ENCODE measurements at regions not wholly inside any gene's neighbourhood (a gene's known extent, or its start where the extent isn't known, plus 50 kb on each side); places are given as distances from the start of the nearest gene placed in this dataset.
A peak's percentile ranks its signal among the peaks of the same experiment; 100 is the strongest.

- TF ChIP-seq POLR2A (IDR thresholded peaks at IDR 0.05) = no peak
- no peak for TF ChIP-seq POLR2AphosphoS5 (IDR thresholded peaks at IDR 0.05)
- no peak for TF ChIP-seq EP300 (IDR thresholded peaks at IDR 0.05)
- no peak for TF ChIP-seq CTCF (IDR thresholded peaks at IDR 0.05)
These were observed 212.8 kb downstream of the PTEN start for GRCh38 chr10:88076027-88076880.

GRCh38 chr10:88077977-88078376 is 214.6 kb downstream of the PTEN start:
- H3K4me1 ChIP-seq = peaks cover 5 to 17% (median 8%) of the 10 kb centered on the region in 4 donors
- H3K27ac ChIP-seq = no peak overlapping the region
- ATAC-seq (ENCODE audit: low FRiP score in 2 of 2) (no peak), DNase-seq (no peak)
- no peak for TF ChIP-seq POLR2A (IDR thresholded peaks at IDR 0.05)
- no peak overlapping the region for H3K4me3 ChIP-seq
- WGBS, 2 donors = 92 to 94% methylated on average over 4 of the region's 4 CpGs
- H3K27me3 ChIP-seq = no peaks in the 10 kb centered on the region
- no peaks in the 10 kb centered on the region for H3K36me3 ChIP-seq
- H3K9me3 ChIP-seq = no peaks in the 10 kb centered on the region

More at GRCh38 chr10:88076027-88076880, 212.8 kb downstream of the PTEN start:
- Histone ChIP-seq H3K4me1 (peaks cover 0 to 15% (median 8%) of the 10 kb centered on the region in 4 donors), H3K27me3 (no peaks in the 10 kb centered on the region), H3K36me3 (no peaks in the 10 kb centered on the region), H3K9me3 (no peaks in the 10 kb centered on the region), H3K4me3 (no peak overlapping the region), H3K27ac (peak overlapping the region in 1 of 4 donors; percentile 16)
- 71 to 80% methylated on average over 10 of the region's 10 CpGs for WGBS, 2 donors
- no peak for ATAC-seq (ENCODE audit: low FRiP score in 2 of 2)
- no peak for DNase-seq

DNA sequence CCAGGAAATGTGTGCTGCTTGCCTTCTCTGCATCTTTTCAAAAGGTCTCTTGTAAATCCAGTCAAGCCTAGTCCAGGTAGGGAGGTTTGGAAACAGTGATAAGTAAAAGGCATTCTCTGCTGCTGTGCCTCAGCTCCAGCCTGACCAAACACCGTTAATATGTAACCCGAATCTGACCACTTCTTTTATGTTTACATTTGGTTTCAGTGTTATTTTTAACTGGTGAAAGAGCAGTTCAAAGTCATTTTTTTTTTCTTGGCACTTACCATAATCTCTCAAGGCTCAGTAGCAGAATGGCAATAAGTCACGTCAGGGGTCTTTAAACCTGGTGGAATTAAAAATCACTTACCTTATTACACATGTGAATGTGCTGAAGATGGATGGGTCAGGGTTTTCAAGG is 216.8 kb downstream of the PTEN start:
- Histone ChIP-seq H3K4me1 (peaks cover 5 to 17% (median 8%) of the 10 kb centered on the region in 4 donors), H3K9me3 (no peaks in the 10 kb centered on the region), H3K27ac (no peak overlapping the region), H3K4me3 (no peak overlapping the region), H3K27me3 (no peaks in the 10 kb centered on the region), H3K36me3 (no peaks in the 10 kb centered on the region)
- WGBS, 2 donors = 22 to 23% methylated on average over 3 of the region's 3 CpGs
- ATAC-seq (ENCODE audit: low FRiP score in 2 of 2) (peak in 1 of 2 donors; percentile 80), DNase-seq (peak in 1 of 2 donors; percentile 36)
- no peak for TF ChIP-seq CTCF (IDR thresholded peaks at IDR 0.05)
- TF ChIP-seq EP300 (IDR thresholded peaks at IDR 0.05) = no peak
- no peak for TF ChIP-seq POLR2A (IDR thresholded peaks at IDR 0.05)
- TF ChIP-seq POLR2AphosphoS5 (IDR thresholded peaks at IDR 0.05) = no peak

- Histone ChIP-seq H3K36me3 (no peaks in the 10 kb centered on the region), H3K4me3 (no peak overlapping the region), H3K4me1 (peaks cover 5 to 17% (median 8%) of the 10 kb centered on the region in 4 donors), H3K27ac (no peak overlapping the region), H3K27me3 (no peaks in the 10 kb centered on the region), H3K9me3 (no peaks in the 10 kb centered on the region)
- 55 to 88% methylated on average over 3 of the region's 3 CpGs for WGBS, 2 donors
- ATAC-seq (ENCODE audit: low FRiP score in 2 of 2) = no peak
- TF ChIP-seq EP300 (IDR thresholded peaks at IDR 0.05) (no peak), POLR2A (IDR thresholded peaks at IDR 0.05) (no peak), CTCF (IDR thresholded peaks at IDR 0.05) (no peak), POLR2AphosphoS5 (IDR thresholded peaks at IDR 0.05) (no peak)
- DNase-seq = no peak
These were observed 218.1 kb downstream of the PTEN start for GRCh38 chr10:88081457-88082054.

DNA sequence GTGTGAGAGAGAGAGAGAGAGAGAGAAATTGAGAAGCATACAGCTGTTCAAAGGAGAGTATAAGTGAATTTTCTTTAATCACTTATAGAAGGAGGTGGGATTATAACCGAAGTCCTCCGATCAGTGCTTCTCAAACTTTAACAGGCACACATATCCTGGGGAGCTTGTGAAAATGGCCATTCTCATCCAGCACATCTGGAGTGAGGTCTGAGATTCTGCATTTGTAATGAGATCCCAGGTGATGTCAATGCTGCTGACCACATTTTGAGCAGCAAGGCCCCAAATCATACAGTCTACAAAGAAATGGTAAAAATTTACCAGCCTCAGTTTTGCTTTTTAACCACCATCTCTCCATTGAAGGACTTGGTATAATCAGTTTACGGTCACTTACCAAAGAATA is 219.0 kb downstream of the PTEN start:
- no peak for DNase-seq
- Histone ChIP-seq H3K9me3 (no peaks in the 10 kb centered on the region), H3K27me3 (no peaks in the 10 kb centered on the region), H3K36me3 (no peaks in the 10 kb centered on the region), H3K4me1 (peaks cover 5 to 17% (median 8%) of the 10 kb centered on the region in 4 donors), H3K27ac (peak overlapping the region in 3 of 4 donors; percentile 34 to 68 (median 38)), H3K4me3 (no peak overlapping the region)
- ATAC-seq (ENCODE audit: low FRiP score in 2 of 2) = no peak
- TF ChIP-seq EP300 (IDR thresholded peaks at IDR 0.05) = no peak
- TF ChIP-seq POLR2AphosphoS5 (IDR thresholded peaks at IDR 0.05) = no peak
- no peak for TF ChIP-seq CTCF (IDR thresholded peaks at IDR 0.05)
- no peak for TF ChIP-seq POLR2A (IDR thresholded peaks at IDR 0.05)
- 93 to 97% methylated on average over 3 of the region's 3 CpGs for WGBS, 2 donors
